GM23338 (cell line): ENCODE measurements at regions not wholly inside any gene's neighbourhood (a gene's known extent, or its start where the extent isn't known, plus 50 kb on each side); places are given as distances from the start of the nearest gene placed in this dataset.

Experiments used
- ATAC-seq: fragments of 200-7000 bp; cut with Tn5 transposase; 3 replicates; pipeline ENCODE4 v1.9.1; 2020
- DNase-seq: peaks from one replicate; pipeline ENCODE4 v3.0.0-alpha.2; 2015; ENCODE audit warnings: low spot score
- H2AFZ ChIP-seq: fragments of 200-600 bp; sonication (generic); 2 replicates; pipeline ENCODE4 v1.8.0; 2016; ENCODE audit warnings: antibody characterized with exemption, mild to moderate bottlenecking, moderate library complexity
- H3F3A ChIP-seq: fragments of 200-600 bp; sonication (generic); replicated peaks from 2 replicates; pipeline ENCODE4 v1.8.0; 2017; ENCODE audit warnings: antibody characterized with exemption, mixed run types, low read depth
- H3K27ac ChIP-seq: fragments of 200-600 bp; sonication (generic); 2 replicates; pipeline ENCODE4 v1.6.1; 2016; ENCODE audit warnings: low read depth
- H3K27me3 ChIP-seq: fragments of 200-600 bp; sonication (generic); 2 replicates; pipeline ENCODE4 v1.8.0; 2016; ENCODE audit warnings: mild to moderate bottlenecking, mixed run types, moderate library complexity; ENCODE audit not compliant: insufficient read depth
- H3K36me3 ChIP-seq: fragments of 200-600 bp; sonication (generic); 2 replicates; pipeline ENCODE4 v1.8.0; 2016; ENCODE audit warnings: mild to moderate bottlenecking; ENCODE audit not compliant: insufficient read depth
- H3K4me1 ChIP-seq: fragments of 200-600 bp; sonication (generic); 2 replicates; pipeline ENCODE4 v1.8.0; 2016; ENCODE audit warnings: mild to moderate bottlenecking, moderate library complexity; ENCODE audit not compliant: insufficient read depth
- H3K4me2 ChIP-seq: fragments of 200-600 bp; sonication (generic); 2 replicates; pipeline ENCODE4 v1.7.1; 2017; ENCODE audit warnings: mixed run types
- H3K4me3 ChIP-seq: fragments of 200-600 bp; sonication (generic); 2 replicates; pipeline ENCODE4 v1.6.1; 2016; ENCODE audit warnings: mixed run types
- H3K79me2 ChIP-seq: fragments of 200-600 bp; sonication (generic); replicated peaks from 2 replicates; pipeline ENCODE4 v1.8.0; 2017; ENCODE audit warnings: mild to moderate bottlenecking; ENCODE audit not compliant: insufficient read depth
- H3K9me2 ChIP-seq: fragments of 200-600 bp; sonication (generic); 2 replicates; pipeline ENCODE4 v1.8.0; 2017; ENCODE audit not compliant: insufficient read depth
- H4K20me1 ChIP-seq: fragments of 200-600 bp; sonication (generic); replicated peaks from 2 replicates; pipeline ENCODE4 v1.8.0; 2017; ENCODE audit warnings: mild to moderate bottlenecking; ENCODE audit not compliant: insufficient read depth
- H3K27ac Mint-ChIP-seq: 2 replicates; pipeline ENCODE4 v1.8.0; 2020; ENCODE audit warnings: inconsistent platforms, mild to moderate bottlenecking, moderate library complexity, mixed read lengths
- H3K27me3 Mint-ChIP-seq: 3 replicates; pipeline ENCODE4 v1.8.0; 2022; ENCODE audit warnings: low read depth, mild to moderate bottlenecking, moderate library complexity, mixed read lengths, inconsistent platforms; ENCODE audit not compliant: insufficient read depth, poor library complexity
- H3K36me3 Mint-ChIP-seq: 3 replicates; pipeline ENCODE4 v1.8.0; 2021; ENCODE audit warnings: low read depth, mild to moderate bottlenecking, inconsistent platforms, moderate library complexity, mixed read lengths
- H3K4me1 Mint-ChIP-seq: 3 replicates; pipeline ENCODE4 v1.8.0; 2020; ENCODE audit warnings: mild to moderate bottlenecking, inconsistent platforms, mixed read lengths
- H3K4me3 Mint-ChIP-seq: 3 replicates; pipeline ENCODE4 v1.8.0; 2021; ENCODE audit warnings: moderate library complexity, mild to moderate bottlenecking, inconsistent platforms, mixed read lengths
- H3K9me3 Mint-ChIP-seq: 3 replicates; pipeline ENCODE4 v1.8.0; 2020; ENCODE audit warnings: moderate library complexity, mild to moderate bottlenecking, inconsistent platforms, mixed read lengths
- CREB1 ChIP-seq: fragments of 250-450 bp; sonication (Bioruptor Pico); IDR thresholded peaks from 2 replicates; pipeline ENCODE4 v1.5.0; 2020; ENCODE audit warnings: low read depth, mild to moderate bottlenecking, moderate library complexity
- CTCF ChIP-seq, 2 experiments: fragments of 200-600 bp in 1 of 2; sonication (generic) in 1 of 2; conservative IDR thresholded peaks; 2 replicates each; pipeline versions ENCODE4 v1.5.1 to v1.6.1; 2016 to 2017; ENCODE audit warnings: antibody characterized with exemption in 2 of 2, low read depth in 2 of 2, mild to moderate bottlenecking in 2 of 2, moderate library complexity in 1 of 2
- ETS1 ChIP-seq: IDR thresholded peaks from 2 replicates; pipeline ENCODE4 v1.6.1; 2016; ENCODE audit warnings: antibody characterized with exemption
- EZH2 ChIP-seq: fragments of 200-600 bp; sonication (generic); IDR thresholded peaks from one replicate; pipeline ENCODE4 v1.8.0; 2017; ENCODE audit warnings: antibody characterized with exemption, mild to moderate bottlenecking, low read depth; ENCODE audit not compliant: unreplicated experiment
- EZH2phosphoT487 ChIP-seq: fragments of 200-600 bp; sonication (generic); IDR thresholded peaks from one replicate; pipeline ENCODE4 v1.8.1; 2018; ENCODE audit warnings: antibody characterized with exemption; ENCODE audit not compliant: unreplicated experiment
- JUNB ChIP-seq: IDR thresholded peaks from one replicate; pipeline ENCODE4 v1.6.1; 2016; ENCODE audit warnings: antibody characterized with exemption; ENCODE audit not compliant: unreplicated experiment
- NANOG ChIP-seq: IDR thresholded peaks from 2 replicates; pipeline ENCODE4 v1.6.1; 2016; ENCODE audit warnings: antibody characterized with exemption, borderline replicate concordance
- POLR2AphosphoS5 ChIP-seq: IDR thresholded peaks from 2 replicates; pipeline ENCODE4 v1.6.1; 2016; ENCODE audit warnings: antibody characterized with exemption, low read depth
- REST ChIP-seq: IDR thresholded peaks from one replicate; pipeline ENCODE4 v1.6.1; 2018; ENCODE audit warnings: antibody characterized with exemption; ENCODE audit not compliant: unreplicated experiment
- STAT1 ChIP-seq: IDR thresholded peaks from one replicate; pipeline ENCODE4 v1.6.1; 2016; ENCODE audit warnings: antibody characterized with exemption; ENCODE audit not compliant: unreplicated experiment
- ZNF114 ChIP-seq: fragments of 250-450 bp; sonication (Bioruptor Pico); IDR thresholded peaks from 2 replicates; pipeline ENCODE4 v1.5.0; 2020; ENCODE audit warnings: mild to moderate bottlenecking, moderate library complexity

GRCh38 chr3:181797431-181797830 lies 85.7 kb downstream of the SOX2 start:
- Mint-ChIP-seq H3K27ac (no peak overlapping the region), H3K4me3 (no peak overlapping the region), H3K9me3 (no peaks in the 10 kb centered on the region), H3K36me3 (no peaks in the 10 kb centered on the region), H3K27me3 (no peaks in the 10 kb centered on the region), H3K4me1 (peaks cover 32% of the 10 kb centered on the region)
- H3K27me3 ChIP-seq = no peaks in the 10 kb centered on the region
- ATAC-seq = no peak
- H3F3A ChIP-seq = no peaks in the 10 kb centered on the region
- no peak overlapping the region for H3K27ac ChIP-seq
- no peak for DNase-seq
- H3K36me3 ChIP-seq = no peaks in the 10 kb centered on the region
- no peak overlapping the region for H3K4me2 ChIP-seq
- H3K4me3 ChIP-seq = no peak overlapping the region
- TF ChIP-seq REST (no peak), JUNB (no peak), CTCF (conservative IDR thresholded peaks at IDR 0.05; ENCODE audit: low read depth in 2 of 2) (no peak), NANOG (no peak), POLR2AphosphoS5 (no peak), CREB1 (CRISPR knock-in tag) (no peak)
- no peaks in the 10 kb centered on the region for H4K20me1 ChIP-seq
- H3K9me2 ChIP-seq = no peaks in the 10 kb centered on the region
- H3K4me1 ChIP-seq = peaks cover 43% of the 10 kb centered on the region
- H2AFZ ChIP-seq = no peak overlapping the region
- H3K79me2 ChIP-seq = no peaks in the 10 kb centered on the region

GRCh38 chr3:181805703-181806102 lies 94.0 kb downstream of the SOX2 start:
- H3K4me3 Mint-ChIP-seq = no peak overlapping the region
- peaks cover 11% of the 10 kb centered on the region; the same call in 1 of the 2 replicates for H3K4me1 ChIP-seq
- TF ChIP-seq JUNB = no peak
- no peak for TF ChIP-seq STAT1
- no peak for TF ChIP-seq ZNF114 (CRISPR knock-in tag)
- TF ChIP-seq POLR2AphosphoS5 = no peak
- no peak for TF ChIP-seq EZH2phosphoT487
- no peak for TF ChIP-seq ETS1
- TF ChIP-seq EZH2 = no peak

More at GRCh38 chr3:181805703-181806102, 94.0 kb downstream of the SOX2 start:
- no peak for DNase-seq
- Histone ChIP-seq H3F3A (no peaks in the 10 kb centered on the region), H3K79me2 (no peaks in the 10 kb centered on the region), H3K9me2 (no peaks in the 10 kb centered on the region), H4K20me1 (no peaks in the 10 kb centered on the region), H2AFZ (no peak overlapping the region), H3K27me3 (no peaks in the 10 kb centered on the region), H3K36me3 (no peaks in the 10 kb centered on the region), H3K4me2 (no peak overlapping the region), H3K4me3 (no peak overlapping the region), H3K27ac (no peak overlapping the region)
- H3K4me1 Mint-ChIP-seq = peaks cover 11% of the 10 kb centered on the region
- H3K36me3 Mint-ChIP-seq = no peaks in the 10 kb centered on the region
- no peak overlapping the region for H3K27ac Mint-ChIP-seq
- no peak for ATAC-seq
- no peaks in the 10 kb centered on the region for H3K9me3 Mint-ChIP-seq
- no peaks in the 10 kb centered on the region for H3K27me3 Mint-ChIP-seq
